Liver (tissue), 8 donors: ENCODE measurements at regions not wholly inside any gene's neighbourhood (a gene's known extent, or its start where the extent isn't known, plus 50 kb on each side); places are given as distances from the start of the nearest gene placed in this dataset.

Source experiments
- DNase-seq: peaks from one replicate; pipeline ENCODE4 v3.0.0-alpha.2; 2017; ENCODE audit warnings: low spot score
- H3K27ac ChIP-seq, 2 donors: one replicate each; pipeline ENCODE4 v1.7.0; 2013; ENCODE audit warnings: inconsistent platforms in 2 of 2, low read length in 2 of 2, control low read depth in 1 of 2, low read depth in 1 of 2, mild to moderate bottlenecking in 1 of 2
- H3K27me3 ChIP-seq, 4 donors: one replicate each; pipeline versions ENCODE4 v1.6.1 to v1.7.0; 2013; ENCODE audit warnings: low read length in 3 of 4, inconsistent platforms in 1 of 4, mild to moderate bottlenecking in 1 of 4, moderate library complexity in 1 of 4; ENCODE audit not compliant: control insufficient read depth in 4 of 4, insufficient read depth in 4 of 4
- H3K36me3 ChIP-seq, 4 donors: one replicate each; pipeline versions ENCODE4 v1.6.1 to v1.7.0; 2013; ENCODE audit warnings: low read length in 3 of 4, mild to moderate bottlenecking in 3 of 4, low read depth in 1 of 4, moderate library complexity in 1 of 4; ENCODE audit not compliant: control insufficient read depth in 4 of 4, insufficient read depth in 3 of 4
- H3K4me1 ChIP-seq, 4 donors: one replicate each; pipeline versions ENCODE4 v1.6.1 to v1.7.0; 2013; ENCODE audit warnings: low read length in 3 of 4, mild to moderate bottlenecking in 3 of 4, moderate library complexity in 1 of 4; ENCODE audit not compliant: control insufficient read depth in 4 of 4, insufficient read depth in 4 of 4
- H3K4me3 ChIP-seq, 3 donors: one replicate each; pipeline versions ENCODE4 v1.6.1 to v1.7.0; 2013; ENCODE audit warnings: low read length in 3 of 3, control low read depth in 1 of 3, low read depth in 1 of 3, mild to moderate bottlenecking in 1 of 3
- H3K9ac ChIP-seq, 2 donors: one replicate each; pipeline ENCODE4 v1.7.0; 2013; ENCODE audit warnings: low read length in 2 of 2, mild to moderate bottlenecking in 2 of 2, moderate library complexity in 2 of 2, control low read depth in 1 of 2, low read depth in 1 of 2
- H3K9me3 ChIP-seq, 4 donors: one replicate each; pipeline versions ENCODE4 v1.6.1 to v1.7.0; 2013; ENCODE audit warnings: low read length in 3 of 4; ENCODE audit not compliant: control insufficient read depth in 4 of 4
- EGR1 ChIP-seq, 2 donors: IDR thresholded peaks; 2 replicates each; pipeline ENCODE4 v1.6.1; 2016 to 2018; ENCODE audit warnings: antibody characterized with exemption in 2 of 2, low read depth in 2 of 2
- FOXA1 ChIP-seq: IDR thresholded peaks from 2 replicates; pipeline ENCODE4 v1.6.1; 2016; ENCODE audit warnings: antibody characterized with exemption
- FOXA2 ChIP-seq: IDR thresholded peaks from 2 replicates; pipeline ENCODE4 v1.6.1; 2016; ENCODE audit warnings: antibody characterized with exemption
- GABPA ChIP-seq, 2 donors: IDR thresholded peaks in 1 of 2; conservative IDR thresholded peaks in 1 of 2; 2 replicates each; pipeline ENCODE4 v1.6.1; 2016; ENCODE audit warnings: antibody characterized with exemption in 2 of 2, mild to moderate bottlenecking in 1 of 2, moderate library complexity in 1 of 2
- HNF4A ChIP-seq, 2 donors: conservative IDR thresholded peaks; 2 replicates each; pipeline ENCODE4 v1.6.1; 2016; ENCODE audit warnings: antibody characterized with exemption in 2 of 2, mild to moderate bottlenecking in 2 of 2
- HNF4G ChIP-seq: IDR thresholded peaks from 2 replicates; pipeline ENCODE4 v1.6.1; 2016; ENCODE audit warnings: antibody characterized with exemption
- NR2F2 ChIP-seq: IDR thresholded peaks from 2 replicates; pipeline ENCODE4 v1.6.1; 2016; ENCODE audit warnings: antibody characterized with exemption
- REST ChIP-seq: IDR thresholded peaks from 2 replicates; pipeline ENCODE4 v1.6.1; 2016; ENCODE audit warnings: antibody characterized with exemption, mild to moderate bottlenecking
- RXRA ChIP-seq, 2 donors: IDR thresholded peaks; 2 replicates each; pipeline ENCODE4 v1.6.1; 2017 to 2018; ENCODE audit warnings: antibody characterized with exemption in 2 of 2, mild to moderate bottlenecking in 1 of 2
- SP1 ChIP-seq: IDR thresholded peaks from 2 replicates; pipeline ENCODE4 v1.6.1; 2018; ENCODE audit warnings: antibody characterized with exemption, mild to moderate bottlenecking
- TAF1 ChIP-seq: conservative IDR thresholded peaks from 2 replicates; pipeline ENCODE4 v1.6.1; 2016; ENCODE audit warnings: antibody characterized with exemption, mild to moderate bottlenecking
- YY1 ChIP-seq: IDR thresholded peaks from 2 replicates; pipeline ENCODE4 v1.6.1; 2016; ENCODE audit warnings: antibody characterized with exemption, mild to moderate bottlenecking
- WGBS: extraction: QIAGEN DNeasy Blood & Tissue Kit; methylation state at CpG from one replicate; pipeline ENCODE4 v1.1.7; 2013; 5-methylcytosine and 5-hydroxymethylcytosine counted together
- TF ChIP-seq, protein P1 (sequence below): IDR thresholded peaks from 2 replicates; pipeline ENCODE4 v1.6.1; 2016; ENCODE audit warnings: antibody characterized with exemption
- TF ChIP-seq, protein P2 (sequence below): IDR thresholded peaks from 2 replicates; pipeline ENCODE4 v1.6.1; 2016; ENCODE audit warnings: antibody characterized with exemption
- TF ChIP-seq, protein P3 (sequence below): IDR thresholded peaks from 2 replicates; pipeline ENCODE4 v1.6.1; 2016; ENCODE audit warnings: antibody characterized with exemption
- TF ChIP-seq, protein P4 (sequence below): fragments of 150-350 bp; IDR thresholded peaks from 2 replicates; pipeline ENCODE4 v1.5.1; 2017; ENCODE audit warnings: improper control_type of control experiment, low read depth, low read length; ENCODE audit not compliant: missing input control
- donor health status: healthy.
- donor health status: healthy.
- donor health status: healthy.
- donor health status: healthy.
- donor health status: healthy.

- 94% methylated on average over 17 of the region's 17 CpGs for WGBS
Measured at GRCh38 chr3:72320095-72320954, 527.9 kb downstream of the SHQ1 start.

GRCh38 chr3:72319194-72320094 lies 528.8 kb downstream of the SHQ1 start:
- Histone ChIP-seq H3K9ac (no peak overlapping the region), H3K4me3 (no peak overlapping the region), H3K36me3 (no peaks in the 10 kb centered on the region), H3K27ac (no peak overlapping the region), H3K4me1 (peaks cover 5 to 23% (median 19%) of the 10 kb centered on the region in 4 donors), H3K9me3 (no peaks in the 10 kb centered on the region), H3K27me3 (no peaks in the 10 kb centered on the region)
- 90% methylated on average over 6 of the region's 6 CpGs for WGBS
- TF ChIP-seq, protein P1, sequence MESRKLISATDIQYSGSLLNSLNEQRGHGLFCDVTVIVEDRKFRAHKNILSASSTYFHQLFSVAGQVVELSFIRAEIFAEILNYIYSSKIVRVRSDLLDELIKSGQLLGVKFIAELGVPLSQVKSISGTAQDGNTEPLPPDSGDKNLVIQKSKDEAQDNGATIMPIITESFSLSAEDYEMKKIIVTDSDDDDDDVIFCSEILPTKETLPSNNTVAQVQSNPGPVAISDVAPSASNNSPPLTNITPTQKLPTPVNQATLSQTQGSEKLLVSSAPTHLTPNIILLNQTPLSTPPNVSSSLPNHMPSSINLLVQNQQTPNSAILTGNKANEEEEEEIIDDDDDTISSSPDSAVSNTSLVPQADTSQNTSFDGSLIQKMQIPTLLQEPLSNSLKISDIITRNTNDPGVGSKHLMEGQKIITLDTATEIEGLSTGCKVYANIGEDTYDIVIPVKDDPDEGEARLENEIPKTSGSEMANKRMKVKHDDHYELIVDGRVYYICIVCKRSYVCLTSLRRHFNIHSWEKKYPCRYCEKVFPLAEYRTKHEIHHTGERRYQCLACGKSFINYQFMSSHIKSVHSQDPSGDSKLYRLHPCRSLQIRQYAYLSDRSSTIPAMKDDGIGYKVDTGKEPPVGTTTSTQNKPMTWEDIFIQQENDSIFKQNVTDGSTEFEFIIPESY, result no peak
- TF ChIP-seq YY1 (no peak), SP1 (no peak), REST (no peak), EGR1 (IDR thresholded peaks at IDR 0.05; ENCODE audit: low read depth in 2 of 2) (no peak), NR2F2 (no peak), TAF1 (no peak), HNF4G (no peak), RXRA (IDR thresholded peaks at IDR 0.05) (no peak), GABPA (IDR thresholded peaks at IDR 0.05 in 1 of 2, conservative IDR thresholded peaks at IDR 0.05 in 1 of 2) (no peak), HNF4A (conservative IDR thresholded peaks at IDR 0.05) (no peak), FOXA1 (no peak), FOXA2 (no peak)
- TF ChIP-seq, protein P2, sequence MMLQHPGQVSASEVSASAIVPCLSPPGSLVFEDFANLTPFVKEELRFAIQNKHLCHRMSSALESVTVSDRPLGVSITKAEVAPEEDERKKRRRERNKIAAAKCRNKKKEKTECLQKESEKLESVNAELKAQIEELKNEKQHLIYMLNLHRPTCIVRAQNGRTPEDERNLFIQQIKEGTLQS, result no peak
- TF ChIP-seq, protein P3, sequence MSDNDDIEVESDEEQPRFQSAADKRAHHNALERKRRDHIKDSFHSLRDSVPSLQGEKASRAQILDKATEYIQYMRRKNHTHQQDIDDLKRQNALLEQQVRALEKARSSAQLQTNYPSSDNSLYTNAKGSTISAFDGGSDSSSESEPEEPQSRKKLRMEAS, result no peak
- TF ChIP-seq, protein P4, sequence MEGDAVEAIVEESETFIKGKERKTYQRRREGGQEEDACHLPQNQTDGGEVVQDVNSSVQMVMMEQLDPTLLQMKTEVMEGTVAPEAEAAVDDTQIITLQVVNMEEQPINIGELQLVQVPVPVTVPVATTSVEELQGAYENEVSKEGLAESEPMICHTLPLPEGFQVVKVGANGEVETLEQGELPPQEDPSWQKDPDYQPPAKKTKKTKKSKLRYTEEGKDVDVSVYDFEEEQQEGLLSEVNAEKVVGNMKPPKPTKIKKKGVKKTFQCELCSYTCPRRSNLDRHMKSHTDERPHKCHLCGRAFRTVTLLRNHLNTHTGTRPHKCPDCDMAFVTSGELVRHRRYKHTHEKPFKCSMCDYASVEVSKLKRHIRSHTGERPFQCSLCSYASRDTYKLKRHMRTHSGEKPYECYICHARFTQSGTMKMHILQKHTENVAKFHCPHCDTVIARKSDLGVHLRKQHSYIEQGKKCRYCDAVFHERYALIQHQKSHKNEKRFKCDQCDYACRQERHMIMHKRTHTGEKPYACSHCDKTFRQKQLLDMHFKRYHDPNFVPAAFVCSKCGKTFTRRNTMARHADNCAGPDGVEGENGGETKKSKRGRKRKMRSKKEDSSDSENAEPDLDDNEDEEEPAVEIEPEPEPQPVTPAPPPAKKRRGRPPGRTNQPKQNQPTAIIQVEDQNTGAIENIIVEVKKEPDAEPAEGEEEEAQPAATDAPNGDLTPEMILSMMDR, result no peak
- no peak for DNase-seq

More at GRCh38 chr3:72320095-72320954, 527.9 kb downstream of the SHQ1 start:
- H3K27me3 ChIP-seq, result no peaks in the 10 kb centered on the region
- no peaks in the 10 kb centered on the region for H3K9me3 ChIP-seq
- no peak for TF ChIP-seq HNF4G
- TF ChIP-seq EGR1 (IDR thresholded peaks at IDR 0.05; ENCODE audit: low read depth in 2 of 2), result no peak
- no peak for DNase-seq
- no peak overlapping the region for H3K9ac ChIP-seq
- no peaks in the 10 kb centered on the region for H3K36me3 ChIP-seq
- H3K27ac ChIP-seq, result no peak overlapping the region
- H3K4me3 ChIP-seq, result no peak overlapping the region
- peaks cover 5 to 23% (median 19%) of the 10 kb centered on the region in 4 donors for H3K4me1 ChIP-seq
